HG03280 (cell line): ENCODE measurements at regions not wholly inside any gene's neighbourhood (a gene's known extent, or its start where the extent isn't known, plus 50 kb on each side); places are given as distances from the start of the nearest gene placed in this dataset.
"Not testable (repeated sequence)": the region's sequence is repeated elsewhere in the genome, so short reads cannot be mapped to it uniquely, and the experiment has no call there.

Source experiments
- ATAC-seq: cut with Tn5 transposase; IDR thresholded peaks from one replicate; pipeline ENCODE4 v1.9.1; 2021; ENCODE audit warnings: mild to moderate bottlenecking, moderate library complexity; ENCODE audit not compliant: unreplicated experiment

- no peak for ATAC-seq
Measured at GRCh38 chr11:130550150-130550549, 101.7 kb downstream of the ADAMTS15 start.

- ATAC-seq = no peak
Measured at GRCh38 chr11:130550984-130551383, 102.5 kb downstream of the ADAMTS15 start.

GRCh38 chr11:130551388-130551787, 102.9 kb downstream of the ADAMTS15 start:
- no peak for ATAC-seq

GRCh38 chr11:130553306-130553705, 104.9 kb downstream of the ADAMTS15 start:
- no peak for ATAC-seq

- no peak for ATAC-seq
Measured at GRCh38 chr11:130554241-130555055, 106.0 kb downstream of the ADAMTS15 start.

- no peak for ATAC-seq
Measured at GRCh38 chr11:130555251-130555841, 106.9 kb downstream of the ADAMTS15 start.

- ATAC-seq = no peak
Measured at GRCh38 chr11:130560000-130560780, 111.7 kb downstream of the ADAMTS15 start.

- no peak for ATAC-seq
Measured at GRCh38 chr11:130560781-130561109, 112.3 kb downstream of the ADAMTS15 start.

GRCh38 chr11:130561441-130561881, 113.0 kb downstream of the ADAMTS15 start:
- no peak for ATAC-seq

GRCh38 chr11:130562549-130562948, 114.1 kb downstream of the ADAMTS15 start:
- no peak for ATAC-seq

- not testable (repeated sequence) for ATAC-seq
Measured at GRCh38 chr11:130566360-130566759, 117.9 kb downstream of the ADAMTS15 start.

- no peak for ATAC-seq
Measured at GRCh38 chr11:130571519-130571918, 123.1 kb downstream of the ADAMTS15 start.

- ATAC-seq = no peak
Measured at GRCh38 chr11:130571947-130572584, 123.6 kb downstream of the ADAMTS15 start.

GRCh38 chr11:130573767-130574166, 125.3 kb downstream of the ADAMTS15 start:
- no peak for ATAC-seq

- ATAC-seq = no peak
Measured at GRCh38 chr11:130574740-130575139, 126.3 kb downstream of the ADAMTS15 start.

GRCh38 chr11:130576146-130576545, 127.7 kb downstream of the ADAMTS15 start:
- ATAC-seq = no peak

GRCh38 chr11:130578738-130579368, 130.4 kb downstream of the ADAMTS15 start:
- ATAC-seq = no peak

GRCh38 chr11:130580372-130580771, 131.9 kb downstream of the ADAMTS15 start:
- ATAC-seq = no peak

GRCh38 chr11:130580891-130581492, 132.5 kb downstream of the ADAMTS15 start:
- no peak for ATAC-seq

GRCh38 chr11:130581646-130582045, 133.2 kb downstream of the ADAMTS15 start:
- ATAC-seq = no peak
